ENCODE measurements at regions not wholly inside any gene's neighbourhood (a gene's known extent, or its start where the extent isn't known, plus 50 kb on each side); places are given as distances from the start of the nearest gene placed in this dataset.
A peak's percentile ranks its signal among the peaks of the same experiment; 100 is the strongest.

DNA sequence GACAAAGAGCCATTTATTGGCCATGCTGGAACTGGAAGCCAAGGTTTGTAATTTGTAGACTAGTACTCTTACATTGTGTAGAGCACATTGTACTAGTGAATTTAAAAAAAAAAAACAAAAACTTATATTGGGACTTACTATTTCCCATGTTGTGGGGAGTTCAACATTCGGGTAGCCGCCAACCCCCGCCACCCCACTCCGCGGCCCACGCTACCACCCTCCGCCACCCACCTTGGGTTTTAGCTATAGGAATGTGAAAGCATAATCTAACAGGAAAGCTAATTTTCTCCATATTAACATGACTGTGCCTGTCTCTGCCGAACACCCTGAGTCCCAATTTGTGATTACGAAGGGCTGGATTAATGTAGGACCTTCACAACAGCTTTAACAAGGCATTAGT is 275.8 kb downstream of the FIGN start:
- DNase-seq (ENCODE audit: low read depth, low spot score): no peak

- DNase-seq (ENCODE audit: low read depth, low spot score): no peak
These were observed 278.7 kb downstream of the FIGN start for GRCh38 chr2:163456953-163457743.

GRCh38 chr2:163455815-163456214 is 280.0 kb downstream of the FIGN start:
- no peak for DNase-seq (ENCODE audit: low read depth, low spot score)

- no peak for DNase-seq (ENCODE audit: low read depth, low spot score)
These were observed 281.9 kb downstream of the FIGN start for GRCh38 chr2:163453920-163454319.

DNA sequence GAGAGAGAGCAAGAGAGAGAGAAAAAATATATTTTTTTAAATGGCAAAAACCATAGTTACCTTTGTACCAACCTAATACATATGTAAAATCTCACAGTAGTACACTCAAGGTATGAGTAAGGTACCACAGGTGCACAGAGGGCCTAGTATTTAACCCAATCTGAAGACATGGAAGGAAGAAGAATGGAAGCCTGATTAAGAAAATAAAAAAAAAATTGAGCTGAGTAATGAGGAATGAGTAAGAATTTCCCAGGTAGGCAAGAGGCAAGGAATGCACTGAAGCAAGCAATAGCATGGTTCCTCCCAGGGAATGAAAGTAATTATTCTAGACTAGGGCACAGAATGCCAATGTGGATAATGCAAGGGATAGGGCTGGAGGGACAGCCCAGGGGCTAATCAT is 294.2 kb downstream of the FIGN start:
- DNase-seq (ENCODE audit: low read depth, low spot score): no peak

- DNase-seq (ENCODE audit: low read depth, low spot score): no peak
These were observed 298.8 kb downstream of the FIGN start for GRCh38 chr2:163436963-163437362.

DNA sequence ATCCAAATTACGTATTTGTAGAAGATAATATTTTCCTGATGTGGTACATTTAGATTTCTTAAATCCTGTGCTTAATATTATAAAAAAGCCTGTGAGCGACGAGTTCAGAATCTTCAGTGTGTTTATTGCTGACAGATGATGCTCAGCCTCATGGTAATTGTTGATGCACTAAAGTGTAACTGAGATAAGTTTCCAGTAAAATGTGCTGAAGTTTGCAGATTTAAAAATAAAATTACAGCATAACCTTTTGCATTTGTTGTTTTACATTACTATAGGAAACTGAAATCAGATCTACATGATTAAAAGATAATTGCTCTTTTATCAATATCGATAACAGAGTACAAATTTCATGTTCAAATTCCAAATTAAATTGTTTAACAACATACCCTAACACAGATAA is 307.6 kb downstream of the FIGN start:
- DNase-seq (ENCODE audit: low read depth, low spot score): no peak

- no peak for DNase-seq (ENCODE audit: low read depth, low spot score)
These were observed 315.2 kb downstream of the FIGN start for GRCh38 chr2:163420604-163421003.

DNA sequence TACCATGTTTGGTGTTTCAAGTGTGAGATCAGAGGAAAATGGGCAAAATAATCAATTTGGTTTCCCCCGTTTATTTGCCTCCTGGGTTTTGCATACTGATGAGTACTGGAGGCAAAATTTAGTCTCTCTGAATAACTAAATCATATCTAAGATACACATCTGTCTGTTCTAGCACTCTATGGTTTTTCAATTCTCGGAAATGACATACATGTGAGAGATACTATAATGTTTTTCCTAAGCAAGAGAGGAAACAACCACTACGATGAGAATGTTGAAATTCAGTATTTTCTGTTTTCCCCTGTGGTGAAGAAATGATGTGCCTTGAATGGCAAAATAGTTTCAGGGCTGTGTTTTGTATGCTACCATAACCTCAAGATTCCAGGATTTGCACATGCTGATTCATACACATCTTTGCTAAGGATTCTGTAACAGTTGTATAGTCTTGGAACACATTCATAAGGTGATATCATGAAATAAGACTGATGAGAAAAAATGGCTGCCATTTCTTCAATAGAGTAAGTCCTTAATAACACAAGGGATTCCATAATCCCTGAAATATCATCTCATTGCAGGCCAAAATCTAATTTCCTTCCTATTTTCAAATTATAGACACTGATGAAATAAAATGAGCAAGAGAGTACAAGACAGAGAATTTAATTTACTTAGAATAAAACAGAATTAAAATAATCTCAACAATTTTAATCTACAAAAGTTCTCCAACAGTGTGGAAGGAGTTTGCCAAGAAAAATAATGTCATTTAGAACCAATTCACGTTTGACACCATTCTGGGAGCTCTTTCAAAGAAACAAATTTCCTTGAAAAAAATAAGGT is 316.6 kb downstream of the FIGN start:
- DNase-seq (ENCODE audit: low read depth, low spot score): no peak

DNA sequence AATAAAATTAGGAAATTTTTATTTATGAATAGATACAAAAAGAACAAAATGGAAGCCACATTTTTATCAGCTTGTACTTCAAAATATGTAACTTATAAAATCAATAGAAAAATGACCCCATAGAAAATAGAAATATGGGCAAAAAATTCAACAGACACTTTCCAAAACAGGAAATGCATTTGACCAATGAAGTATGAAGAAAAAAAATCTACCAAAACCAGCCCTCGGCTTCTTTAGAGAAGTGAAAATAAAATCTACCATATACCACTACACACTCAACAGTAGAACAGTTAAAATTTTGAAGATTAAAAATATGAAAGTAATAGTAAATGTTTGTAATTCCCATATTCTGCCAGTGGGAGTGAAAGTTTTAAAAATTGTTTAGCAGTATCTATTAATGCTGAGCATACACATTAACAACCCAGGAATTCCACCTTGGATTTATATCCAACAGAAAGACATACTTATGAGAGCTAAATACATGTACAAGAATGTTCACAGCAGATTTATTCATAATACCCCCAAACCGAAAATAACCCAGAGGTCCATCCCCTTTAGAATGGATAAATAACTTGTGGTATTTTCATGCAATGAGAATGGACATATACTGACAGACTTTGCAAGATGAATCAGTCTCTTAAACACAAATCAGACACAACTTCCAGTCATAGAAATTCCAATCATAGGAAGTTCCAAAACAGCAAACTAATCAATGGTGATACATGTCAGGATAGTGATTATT is 318.0 kb downstream of the FIGN start:
- no peak for DNase-seq (ENCODE audit: low read depth, low spot score)

DNA sequence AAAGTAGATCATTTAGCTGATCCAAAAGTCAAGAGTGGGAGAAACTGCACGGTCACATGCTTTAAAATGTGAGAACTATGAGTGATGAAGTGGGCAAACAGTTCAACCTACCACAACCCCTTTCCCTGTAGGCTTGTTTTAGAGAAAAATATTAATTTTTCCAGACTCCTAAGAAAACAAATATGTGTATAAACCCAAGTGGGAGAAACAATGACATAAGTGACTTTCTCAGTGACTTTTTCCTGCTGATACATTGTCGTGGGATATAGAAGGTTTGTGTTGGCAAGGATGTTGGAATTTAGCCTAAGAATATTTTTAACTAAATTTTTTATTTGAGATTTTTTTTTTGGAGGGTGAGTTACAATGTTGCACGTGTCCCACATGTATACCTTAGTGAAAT is 321.7 kb downstream of the FIGN start:
- DNase-seq (ENCODE audit: low read depth, low spot score): no peak

GRCh38 chr2:163407296-163407695 is 328.5 kb downstream of the FIGN start:
- DNase-seq (ENCODE audit: low read depth, low spot score): peak; percentile 69

DNA sequence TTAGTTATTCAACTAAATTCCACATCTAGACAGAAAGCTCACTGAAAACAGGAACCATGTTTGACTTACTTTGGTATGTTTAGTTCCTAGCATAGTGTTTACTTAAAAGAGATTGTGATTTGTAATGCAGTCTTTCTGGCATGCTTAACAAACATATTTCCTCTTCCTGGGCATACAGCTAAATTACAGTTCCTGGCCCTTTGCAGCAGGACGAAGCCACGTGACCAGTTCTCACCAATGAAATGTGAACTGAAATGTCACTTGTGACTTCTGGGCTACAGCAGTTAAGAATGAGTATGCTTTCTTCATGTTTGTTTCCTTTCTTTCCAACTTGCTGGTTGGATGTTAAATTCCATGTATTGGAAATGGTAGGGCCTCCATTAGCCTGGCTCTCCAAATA is 330.5 kb downstream of the FIGN start:
- DNase-seq (ENCODE audit: low read depth, low spot score): no peak

GRCh38 chr2:163401481-163401880 is 334.3 kb downstream of the FIGN start:
- DNase-seq (ENCODE audit: low read depth, low spot score): peak; percentile 12

DNA sequence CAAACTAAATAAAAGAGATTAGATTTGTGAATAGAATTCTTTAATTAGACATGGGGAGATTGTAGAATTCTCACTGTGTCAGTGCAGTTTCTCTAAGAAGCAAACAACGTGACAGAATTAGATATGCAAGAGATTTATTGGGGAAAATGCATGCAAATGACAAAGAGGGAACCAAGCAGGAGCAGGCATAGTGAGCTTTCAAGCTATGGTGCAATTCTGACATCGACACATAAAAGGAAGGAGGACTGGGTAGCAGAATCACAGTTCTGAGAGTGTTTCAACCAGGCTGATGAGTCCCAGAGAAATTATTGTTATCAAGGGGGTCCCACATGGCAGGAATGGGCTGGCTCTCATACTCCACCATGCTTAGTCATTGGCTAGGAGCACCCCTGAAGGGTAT is 338.4 kb downstream of the FIGN start:
- DNase-seq (ENCODE audit: low read depth, low spot score): no peak

GRCh38 chr2:163395602-163396001 is 340.2 kb downstream of the FIGN start:
- no peak for DNase-seq (ENCODE audit: low read depth, low spot score)

DNA sequence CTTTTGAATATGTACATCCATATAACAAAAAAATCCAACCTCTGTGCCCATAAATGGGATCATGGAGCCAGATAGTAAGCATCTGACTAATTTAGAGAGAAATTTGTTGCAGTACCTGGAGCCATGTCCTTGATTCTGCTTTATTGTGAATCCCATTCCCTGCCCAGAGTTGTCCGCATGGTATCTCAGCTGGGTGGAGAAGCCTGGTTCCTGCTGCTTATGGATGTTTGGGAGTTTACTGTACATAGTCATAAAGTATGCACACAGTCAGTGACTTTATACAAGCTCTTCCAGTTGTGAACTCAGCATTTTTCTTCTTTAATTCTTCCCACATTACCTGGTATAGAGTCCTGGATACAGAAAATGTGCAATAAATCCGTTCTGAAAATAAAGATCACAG is 346.0 kb downstream of the FIGN start:
- no peak for DNase-seq (ENCODE audit: low read depth, low spot score)

DNA sequence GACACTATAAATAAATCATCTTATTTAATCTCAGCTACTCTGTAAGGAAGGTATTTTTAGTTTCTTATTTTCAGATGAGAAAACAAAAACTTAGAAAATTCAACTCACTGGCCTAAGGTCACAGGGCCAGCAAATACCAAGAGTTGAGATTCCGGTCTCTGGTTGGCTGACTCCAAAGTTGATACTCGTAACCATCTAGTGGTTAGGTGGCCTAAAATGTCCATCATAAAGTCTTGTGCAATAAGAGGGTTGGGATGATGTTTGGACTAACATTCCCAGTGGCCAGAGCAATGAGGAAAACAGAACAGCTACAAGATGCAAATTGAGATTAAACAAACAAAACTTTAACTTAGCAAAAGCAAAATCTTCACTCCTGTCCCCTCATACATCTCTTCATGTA is 360.3 kb downstream of the FIGN start:
- no peak for DNase-seq (ENCODE audit: low read depth, low spot score)

DNA sequence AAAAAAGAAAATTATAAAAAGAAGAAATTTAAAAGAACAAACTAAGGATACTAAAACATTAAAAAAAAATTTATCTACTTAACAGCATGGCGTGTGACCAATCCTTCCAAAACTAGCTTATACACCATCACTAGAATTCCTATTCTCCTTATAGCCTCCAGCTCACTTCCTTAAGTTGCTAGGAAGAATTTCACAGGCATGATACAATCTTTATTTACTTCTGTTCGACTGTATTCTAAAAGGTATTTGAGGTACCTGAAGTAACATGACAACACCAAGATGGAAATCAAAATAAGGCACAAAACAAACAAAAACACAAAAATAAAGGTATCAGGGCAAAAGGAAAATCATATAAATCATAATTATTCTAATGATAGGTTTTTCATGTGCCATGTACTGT is 360.7 kb downstream of the FIGN start:
- no peak for DNase-seq (ENCODE audit: low read depth, low spot score)

DNA sequence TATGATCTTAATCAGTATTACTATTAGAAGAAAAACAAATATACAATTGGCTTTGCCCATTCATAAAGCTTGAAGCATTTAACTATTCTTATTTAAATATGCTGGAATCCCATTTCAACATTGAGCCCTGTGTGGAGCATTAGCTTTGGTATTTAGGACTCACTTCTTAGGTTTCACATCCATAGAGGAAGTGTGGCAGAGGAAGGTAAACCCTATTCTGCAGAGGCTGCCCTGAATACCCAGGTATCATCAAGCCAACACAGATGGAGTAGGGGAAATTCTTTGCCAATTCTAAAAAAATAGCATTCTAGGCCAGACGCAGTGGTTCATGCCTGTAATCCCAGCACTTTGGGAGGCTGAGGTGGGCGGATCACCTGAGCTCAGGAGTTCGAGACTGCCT is 361.5 kb downstream of the FIGN start:
- DNase-seq (ENCODE audit: low read depth, low spot score): no peak

DNA sequence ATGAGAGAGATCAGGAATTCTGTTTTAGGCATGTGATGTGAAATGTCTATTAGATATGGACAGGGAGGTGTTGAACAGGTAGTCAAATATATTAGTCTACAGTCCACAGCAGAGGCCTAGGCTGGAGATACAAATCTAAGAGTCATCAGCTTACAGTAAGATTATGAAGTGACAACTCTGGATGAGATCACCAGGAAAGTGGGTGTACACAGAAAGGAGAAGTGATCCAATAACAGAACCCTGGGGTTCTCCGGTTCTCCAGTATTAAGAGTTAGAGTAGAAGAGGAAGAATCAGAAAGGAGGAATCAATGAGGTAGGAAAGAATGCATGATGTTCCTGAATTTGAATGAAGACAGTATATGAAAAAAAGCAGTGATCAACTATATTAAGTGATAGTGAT is 362.3 kb downstream of the FIGN start:
- DNase-seq (ENCODE audit: low read depth, low spot score): no peak

- no peak for DNase-seq (ENCODE audit: low read depth, low spot score)
These were observed 365.5 kb downstream of the FIGN start for GRCh38 chr2:163370169-163370886.

Measured in brain pericyte (primary cell).